Midbrain (tissue), 1 donor: ENCODE measurements at regions not wholly inside any gene's neighbourhood (a gene's known extent, or its start where the extent isn't known, plus 50 kb on each side); places are given as distances from the start of the nearest gene placed in this dataset.

Experiments
- DNase-seq: peaks from one replicate; lab custom pipeline; 2025; lab: John Stamatoyannopoulos, UW

DNA sequence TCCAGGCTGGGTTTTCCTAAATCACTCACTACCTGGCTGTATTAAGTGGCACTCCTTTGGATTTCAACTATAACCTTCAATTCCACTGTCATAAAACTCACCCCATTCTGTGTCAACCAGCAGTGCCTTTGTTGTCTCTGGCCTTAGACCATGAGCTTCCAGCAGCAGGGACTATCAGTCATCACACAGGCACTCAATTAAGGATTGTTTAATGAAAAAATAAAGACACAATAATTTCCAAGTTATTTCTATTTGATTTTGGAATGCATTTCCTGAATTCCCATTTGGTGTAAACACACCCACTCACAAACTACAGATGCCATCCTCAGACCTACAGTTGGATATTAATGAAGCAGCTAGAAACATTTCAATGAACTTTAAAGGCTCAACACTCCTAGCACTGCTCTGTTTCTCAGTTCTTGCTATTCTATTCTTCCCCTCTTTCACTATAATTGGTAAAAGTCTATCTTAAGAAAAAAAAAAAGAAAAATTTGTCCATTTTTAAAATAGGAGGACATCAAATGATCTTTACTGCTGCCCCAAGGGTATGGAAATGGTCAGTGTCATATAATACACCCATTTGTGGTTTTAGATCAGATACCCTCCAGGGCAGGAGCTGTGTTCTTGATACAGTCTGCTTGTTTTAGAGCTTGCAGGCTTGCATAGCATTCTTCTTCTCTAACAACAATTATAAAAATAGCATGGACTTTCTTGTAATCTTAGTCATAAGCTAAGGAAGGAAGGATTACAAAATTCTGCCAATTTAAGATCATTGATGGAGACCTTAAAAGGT, 156.4 kb downstream of the PTGER3 start:
- DNase-seq, result no peak

DNA sequence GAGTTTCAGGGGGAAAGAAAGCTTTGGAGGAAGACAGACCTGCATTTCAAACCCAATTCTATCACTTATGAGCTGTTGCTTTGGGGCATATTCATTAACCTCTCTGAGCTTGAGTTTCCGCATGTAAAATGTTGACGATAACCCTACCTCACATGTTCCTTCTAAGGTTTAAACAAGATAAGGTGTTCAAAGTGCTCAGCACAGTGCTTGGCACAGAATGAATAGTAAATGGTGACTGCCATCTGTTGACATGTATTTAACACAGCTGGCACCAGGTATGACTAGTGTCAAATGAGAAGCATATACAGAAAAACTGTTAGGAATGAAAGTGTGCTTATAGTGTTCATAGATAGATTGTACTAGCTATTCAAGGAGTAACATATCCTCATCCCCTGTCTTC, 155.5 kb downstream of the PTGER3 start:
- no peak for DNase-seq

DNA sequence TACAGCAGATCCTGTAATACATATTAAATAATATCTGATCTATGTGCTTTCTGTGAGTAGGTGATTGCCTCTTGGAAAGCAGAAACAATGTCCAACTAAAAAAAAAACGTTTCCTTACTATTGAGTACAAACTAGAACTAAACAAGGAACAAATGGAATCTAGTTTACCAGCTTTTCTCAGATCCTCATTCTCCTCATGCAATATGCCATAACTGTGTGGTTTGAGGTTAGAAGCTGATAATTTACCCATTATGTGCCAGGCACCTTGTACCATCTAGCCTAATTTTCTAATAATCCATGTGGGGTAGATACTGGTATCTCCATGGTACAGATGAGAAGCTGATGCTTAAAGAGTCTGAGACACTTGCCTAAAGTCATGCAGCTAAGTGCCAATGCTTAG, 154.7 kb downstream of the PTGER3 start:
- DNase-seq, result no peak

DNA sequence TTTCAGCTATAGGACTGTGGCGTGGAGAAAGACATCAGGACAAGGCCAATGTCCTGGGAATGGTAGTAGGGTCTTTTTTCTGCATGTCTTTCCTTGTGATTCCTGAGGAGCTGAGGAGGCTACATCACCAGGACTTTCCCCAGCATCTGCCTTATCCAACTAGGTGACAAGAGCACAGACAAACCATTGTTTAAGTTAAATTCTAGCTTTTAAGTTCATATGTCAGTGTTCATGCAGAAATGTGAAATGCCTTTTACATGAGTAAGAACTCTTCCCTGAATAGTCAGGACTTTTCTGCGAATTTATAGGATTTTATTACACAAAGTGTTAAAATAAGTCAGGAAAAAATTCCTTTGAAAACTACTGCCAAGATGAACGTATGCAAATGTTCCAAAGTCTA, 154.2 kb downstream of the PTGER3 start:
- DNase-seq, result no peak

DNA sequence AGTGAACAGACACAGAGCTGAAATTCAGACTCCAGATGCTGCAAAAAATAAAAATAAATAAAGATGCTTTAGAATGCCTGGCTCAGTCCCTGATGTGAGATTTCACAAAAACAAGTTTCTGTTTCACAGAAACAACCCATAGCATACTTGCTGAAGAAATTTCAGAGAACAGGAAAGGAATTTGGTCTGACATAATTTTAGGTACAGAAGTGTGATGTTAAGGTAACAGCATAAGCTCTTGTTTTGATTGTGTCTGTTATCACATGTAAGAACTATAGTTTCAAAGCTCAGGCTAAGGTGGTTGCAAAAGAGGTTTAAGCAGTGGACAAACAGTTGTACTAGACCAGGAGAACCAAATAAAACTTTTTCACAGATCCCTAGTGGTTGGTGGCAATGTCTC, 152.1 kb downstream of the PTGER3 start:
- DNase-seq, result no peak

DNA sequence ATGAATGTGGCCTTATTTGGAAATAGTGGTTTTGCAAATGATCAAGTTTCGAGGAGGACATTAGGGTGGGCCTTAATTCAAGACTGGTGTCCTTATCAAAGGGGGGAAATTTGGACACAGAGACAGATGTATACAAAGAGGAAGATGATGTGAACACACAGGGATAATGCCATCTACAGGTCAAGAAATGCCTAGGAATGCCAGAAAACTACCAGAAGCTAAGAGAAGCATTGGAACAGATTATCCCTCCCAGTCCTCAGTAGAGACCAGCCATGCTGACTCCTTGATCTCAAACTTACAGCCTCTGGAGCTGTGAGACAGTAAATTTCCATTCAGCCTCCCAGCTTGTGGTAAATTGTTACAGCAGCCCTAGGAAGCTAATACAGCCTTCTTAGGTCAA, 151.4 kb downstream of the PTGER3 start:
- DNase-seq, result no peak

- DNase-seq, result no peak
Measured at GRCh38 chr1:70897273-70897672, 150.3 kb downstream of the PTGER3 start.

DNA sequence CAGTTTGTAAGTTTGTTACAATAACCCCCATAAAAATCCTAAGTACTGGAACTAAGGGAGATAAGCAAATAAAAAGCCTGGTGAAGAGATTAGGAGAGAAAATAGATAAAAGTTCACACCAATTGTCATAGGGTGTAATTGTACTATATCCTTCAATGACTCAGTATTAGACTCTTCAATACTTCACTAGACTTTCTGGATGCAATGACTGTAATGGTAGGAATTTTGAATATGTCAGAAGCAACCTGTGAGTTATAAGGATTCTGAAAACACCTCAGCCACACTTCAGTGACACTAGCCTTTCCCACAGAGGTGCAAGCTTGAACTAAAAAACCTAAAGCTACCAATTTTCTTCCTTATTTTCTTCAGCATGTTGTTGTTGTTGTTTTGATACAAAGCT, 147.9 kb downstream of the PTGER3 start:
- DNase-seq, result no peak

- DNase-seq, result no peak
Measured at GRCh38 chr1:70902211-70902610, 145.4 kb downstream of the PTGER3 start.

GRCh38 chr1:70906800-70907199, 140.8 kb downstream of the PTGER3 start:
- DNase-seq, result no peak

- no peak for DNase-seq
Measured at GRCh38 chr1:70907563-70908310, 139.9 kb downstream of the PTGER3 start.

- no peak for DNase-seq
Measured at GRCh38 chr1:70909262-70909822, 138.3 kb downstream of the PTGER3 start.

- no peak for DNase-seq
Measured at GRCh38 chr1:70910013-70910412, 137.6 kb downstream of the PTGER3 start.

DNA sequence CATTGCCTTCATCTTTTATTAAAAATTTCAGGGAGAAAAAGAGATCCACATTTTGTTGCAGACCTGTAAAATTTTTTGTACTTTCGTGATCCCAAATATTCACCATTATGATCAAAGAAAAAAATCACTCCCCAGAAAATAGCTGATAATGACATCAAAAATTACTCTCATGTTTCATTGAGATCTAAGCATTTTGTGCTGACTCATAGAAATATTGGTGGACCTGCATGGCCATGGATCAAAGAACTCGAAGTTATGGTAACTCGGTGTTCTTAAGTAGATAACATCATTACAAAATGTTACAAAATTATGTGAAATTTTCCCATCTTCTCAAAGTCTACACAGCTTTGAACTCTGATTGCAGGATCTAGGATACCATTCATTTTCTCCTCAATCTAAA, 135.8 kb downstream of the PTGER3 start:
- no peak for DNase-seq

- no peak for DNase-seq
Measured at GRCh38 chr1:70914224-70914623, 133.4 kb downstream of the PTGER3 start.

DNA sequence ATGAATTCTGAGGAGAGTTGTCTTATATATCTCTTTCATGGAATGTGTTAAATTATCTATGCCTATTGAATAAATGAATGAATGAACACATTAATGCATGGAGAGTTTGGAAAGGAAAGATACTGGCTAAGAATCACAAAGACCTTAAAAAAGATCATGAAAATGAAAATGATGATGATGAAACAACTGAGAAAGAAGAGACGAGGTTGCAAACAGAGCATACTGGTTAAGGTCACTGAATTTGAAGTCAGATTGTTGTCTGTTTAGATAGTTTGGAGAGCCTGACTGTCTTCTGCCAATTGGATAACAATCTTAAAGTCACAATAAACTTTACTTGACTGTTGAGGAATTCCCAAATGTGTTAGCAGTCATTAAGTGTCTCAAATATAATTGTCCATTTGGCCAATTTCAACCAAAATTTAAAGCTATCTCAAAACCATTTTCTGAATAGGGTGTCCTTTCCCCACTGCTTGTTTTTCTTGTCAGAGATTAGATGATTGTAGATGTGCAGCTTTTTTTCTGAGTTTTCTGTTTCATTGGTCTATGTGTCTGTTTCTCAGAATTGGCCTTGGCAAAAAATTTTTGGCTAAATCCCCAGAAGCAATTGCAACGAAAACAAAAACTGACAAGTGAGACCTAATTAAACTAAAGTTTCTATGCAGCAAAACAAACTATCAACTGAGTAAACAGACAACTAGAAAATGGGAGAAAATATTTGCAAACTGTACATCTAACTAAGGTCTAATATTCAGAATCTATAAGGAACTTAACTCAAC, 132.2 kb downstream of the PTGER3 start:
- no peak for DNase-seq

GRCh38 chr1:70916034-70916427, 131.6 kb downstream of the PTGER3 start:
- DNase-seq, result no peak

DNA sequence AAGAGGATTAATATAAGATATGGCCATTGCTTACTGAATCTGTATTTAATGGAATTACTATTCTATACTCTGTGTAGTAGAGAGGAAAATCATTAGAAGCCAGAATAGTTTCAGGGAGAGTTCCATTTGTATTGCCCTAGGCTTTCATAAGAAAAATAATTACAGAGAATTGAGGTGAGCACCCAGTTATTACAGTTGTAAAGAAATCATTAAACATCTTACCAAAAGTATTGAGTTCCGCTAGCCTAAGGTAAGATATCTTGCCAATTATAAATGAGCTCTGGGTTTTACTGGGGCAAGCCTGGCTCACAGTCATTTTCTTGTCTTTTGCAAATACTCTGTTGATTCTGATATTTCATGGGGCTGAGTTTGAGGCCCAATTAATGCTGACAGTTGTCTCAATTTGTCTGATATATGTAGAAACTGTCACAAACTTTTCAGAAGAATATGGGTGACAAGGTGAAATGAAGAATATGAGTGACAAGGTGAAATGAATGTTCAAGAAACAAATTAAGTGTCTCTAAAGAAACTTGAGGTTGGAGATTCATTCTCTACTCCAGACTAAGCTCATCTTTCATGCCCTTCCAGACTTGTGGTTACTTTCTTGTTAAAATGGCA, 127.8 kb downstream of the PTGER3 start:
- no peak for DNase-seq
